Osteoblast (primary cell): ENCODE measurements at regions not wholly inside any gene's neighbourhood (a gene's known extent, or its start where the extent isn't known, plus 50 kb on each side); places are given as distances from the start of the nearest gene placed in this dataset.

Experiments
- DNase-seq: peaks from one replicate; pipeline ENCODE4 v3.0.0; 2011; ENCODE audit warnings: low spot score, mixed read lengths; ENCODE audit not compliant: insufficient read length; ENCODE audit errors: missing footprints
- H2AFZ ChIP-seq: 2 replicates; pipeline ENCODE4 v1.6.0; 2011; ENCODE audit warnings: mild to moderate bottlenecking, low read length
- H3K27ac ChIP-seq: 2 replicates; pipeline ENCODE4 v1.5.1; 2011; ENCODE audit warnings: mild to moderate bottlenecking, low read depth, low read length, moderate library complexity
- H3K27me3 ChIP-seq: 2 replicates; pipeline ENCODE4 v1.6.0; 2012; ENCODE audit warnings: mild to moderate bottlenecking, control low read depth, inconsistent platforms, low read length, moderate library complexity; ENCODE audit not compliant: insufficient read depth
- H3K36me3 ChIP-seq: 2 replicates; pipeline ENCODE4 v1.5.1; 2011; ENCODE audit warnings: mild to moderate bottlenecking, low read length, control low read depth, moderate library complexity; ENCODE audit not compliant: insufficient read depth
- H3K4me1 ChIP-seq: 2 replicates; pipeline ENCODE4 v1.5.1; 2011; ENCODE audit warnings: mild to moderate bottlenecking, low read length, control low read depth, moderate library complexity; ENCODE audit not compliant: insufficient read depth
- H3K4me2 ChIP-seq: 2 replicates; pipeline ENCODE4 v1.6.0; 2011; ENCODE audit warnings: mild to moderate bottlenecking, low read length; ENCODE audit not compliant: insufficient read depth
- H3K4me3 ChIP-seq: fragments of 200-600 bp; sonication (generic); 3 replicates; pipeline ENCODE4 v1.5.1; 2012; ENCODE audit warnings: mild to moderate bottlenecking, low read length, inconsistent platforms; ENCODE audit not compliant: insufficient read depth
- H3K79me2 ChIP-seq: 2 replicates; pipeline ENCODE4 v1.6.0; 2012; ENCODE audit warnings: mild to moderate bottlenecking, low read length, control low read depth, inconsistent platforms; ENCODE audit not compliant: insufficient read depth
- H3K9me3 ChIP-seq: 2 replicates; pipeline ENCODE4 v1.5.1; 2011; ENCODE audit warnings: low read depth, low read length, control low read depth
- H4K20me1 ChIP-seq: 2 replicates; pipeline ENCODE4 v1.6.0; 2012; ENCODE audit warnings: mild to moderate bottlenecking, low read length, control low read depth; ENCODE audit not compliant: insufficient read depth
- TF ChIP-seq, protein P1 (sequence below): IDR thresholded peaks from 2 replicates; pipeline ENCODE4 v1.5.1; 2011; ENCODE audit warnings: mild to moderate bottlenecking, low read depth, low read length, moderate library complexity; ENCODE audit errors: extremely low read depth

DNA sequence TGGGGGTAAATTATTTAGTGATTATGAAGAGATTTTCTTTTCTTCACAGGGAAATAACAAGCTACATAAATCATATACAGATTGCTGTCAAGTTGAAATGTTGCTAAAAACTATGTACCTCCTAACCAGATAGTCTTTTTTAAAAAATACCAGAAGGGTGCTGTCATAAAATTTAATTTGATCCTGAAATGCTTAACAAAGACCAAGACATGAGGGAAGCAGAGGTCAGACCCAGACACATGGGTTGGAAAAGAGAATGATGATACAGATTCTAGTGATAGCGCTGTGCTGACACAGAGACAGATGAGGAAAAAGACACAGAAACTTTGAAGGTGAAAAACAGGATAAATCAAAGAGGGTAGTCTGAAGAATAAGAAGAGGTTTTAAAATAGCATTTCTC is 573.1 kb downstream of the HACE1 start:
- no peaks in the 10 kb centered on the region for H3K4me1 ChIP-seq
- H2AFZ ChIP-seq: no peak overlapping the region
- TF ChIP-seq, protein P1, sequence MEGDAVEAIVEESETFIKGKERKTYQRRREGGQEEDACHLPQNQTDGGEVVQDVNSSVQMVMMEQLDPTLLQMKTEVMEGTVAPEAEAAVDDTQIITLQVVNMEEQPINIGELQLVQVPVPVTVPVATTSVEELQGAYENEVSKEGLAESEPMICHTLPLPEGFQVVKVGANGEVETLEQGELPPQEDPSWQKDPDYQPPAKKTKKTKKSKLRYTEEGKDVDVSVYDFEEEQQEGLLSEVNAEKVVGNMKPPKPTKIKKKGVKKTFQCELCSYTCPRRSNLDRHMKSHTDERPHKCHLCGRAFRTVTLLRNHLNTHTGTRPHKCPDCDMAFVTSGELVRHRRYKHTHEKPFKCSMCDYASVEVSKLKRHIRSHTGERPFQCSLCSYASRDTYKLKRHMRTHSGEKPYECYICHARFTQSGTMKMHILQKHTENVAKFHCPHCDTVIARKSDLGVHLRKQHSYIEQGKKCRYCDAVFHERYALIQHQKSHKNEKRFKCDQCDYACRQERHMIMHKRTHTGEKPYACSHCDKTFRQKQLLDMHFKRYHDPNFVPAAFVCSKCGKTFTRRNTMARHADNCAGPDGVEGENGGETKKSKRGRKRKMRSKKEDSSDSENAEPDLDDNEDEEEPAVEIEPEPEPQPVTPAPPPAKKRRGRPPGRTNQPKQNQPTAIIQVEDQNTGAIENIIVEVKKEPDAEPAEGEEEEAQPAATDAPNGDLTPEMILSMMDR: no peak
- no peak overlapping the region for H3K27ac ChIP-seq
- H4K20me1 ChIP-seq: no peaks in the 10 kb centered on the region
- no peak overlapping the region for H3K4me3 ChIP-seq
- H3K79me2 ChIP-seq: no peaks in the 10 kb centered on the region
- no peak overlapping the region for H3K4me2 ChIP-seq
- no peaks in the 10 kb centered on the region for H3K36me3 ChIP-seq
- no peaks in the 10 kb centered on the region for H3K27me3 ChIP-seq
- H3K9me3 ChIP-seq: peaks cover 3% of the 10 kb centered on the region
- no peak for DNase-seq

DNA sequence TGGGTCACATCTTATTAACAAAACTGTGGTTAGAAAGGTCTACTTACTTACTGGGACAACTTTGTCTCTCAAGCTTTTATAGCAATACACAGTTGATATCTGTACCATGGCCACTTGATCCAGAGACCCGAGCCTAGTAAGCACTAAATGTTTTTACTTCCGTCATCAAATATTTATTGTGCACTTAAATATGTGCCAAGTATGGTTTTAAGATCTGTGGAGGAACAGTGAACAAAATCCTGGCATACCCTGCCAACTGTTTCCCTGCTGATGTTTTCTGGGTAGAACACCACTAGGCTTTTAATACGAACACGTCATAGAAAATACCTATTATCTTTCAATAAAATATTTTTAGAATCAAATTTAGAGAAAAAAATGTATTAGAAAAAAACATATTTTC is 574.8 kb downstream of the HACE1 start:
- DNase-seq: peak; percentile 59
- H3K4me3 ChIP-seq: no peak overlapping the region
- H3K27me3 ChIP-seq: no peaks in the 10 kb centered on the region
- peaks cover 3% of the 10 kb centered on the region for H3K9me3 ChIP-seq
- H3K79me2 ChIP-seq: no peaks in the 10 kb centered on the region
- no peak overlapping the region for H3K4me2 ChIP-seq
- no peak overlapping the region for H3K27ac ChIP-seq
- no peak overlapping the region for H2AFZ ChIP-seq
- TF ChIP-seq, protein P1: no peak
- no peaks in the 10 kb centered on the region for H3K36me3 ChIP-seq
- H3K4me1 ChIP-seq: no peaks in the 10 kb centered on the region
- no peaks in the 10 kb centered on the region for H4K20me1 ChIP-seq

DNA sequence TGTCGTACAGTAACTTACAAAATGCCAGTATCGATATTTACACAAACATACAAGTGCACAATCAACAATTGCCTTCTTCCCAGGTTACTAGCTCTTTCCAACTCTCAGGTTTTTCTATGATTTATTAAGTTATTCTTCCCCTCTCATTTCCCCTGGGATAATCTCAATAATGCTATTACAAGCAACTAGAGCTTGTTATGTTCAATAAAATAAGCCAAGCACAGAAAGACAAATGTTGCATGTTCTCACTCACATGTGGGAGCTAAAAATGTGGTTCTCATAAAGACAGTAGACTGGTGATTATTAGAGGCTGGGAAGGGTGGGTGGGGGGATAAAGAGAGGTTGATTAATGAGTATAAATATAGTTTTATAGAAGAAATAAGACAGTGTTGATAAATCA is 577.1 kb downstream of the HACE1 start:
- Histone ChIP-seq H3K79me2 (no peaks in the 10 kb centered on the region), H2AFZ (no peak overlapping the region), H3K27ac (no peak overlapping the region), H3K4me3 (no peak overlapping the region), H3K27me3 (no peaks in the 10 kb centered on the region), H3K4me2 (no peak overlapping the region), H3K36me3 (no peaks in the 10 kb centered on the region), H3K4me1 (no peaks in the 10 kb centered on the region), H4K20me1 (no peaks in the 10 kb centered on the region), H3K9me3 (peaks cover 3% of the 10 kb centered on the region)
- no peak for DNase-seq
- TF ChIP-seq, protein P1: no peak

DNA sequence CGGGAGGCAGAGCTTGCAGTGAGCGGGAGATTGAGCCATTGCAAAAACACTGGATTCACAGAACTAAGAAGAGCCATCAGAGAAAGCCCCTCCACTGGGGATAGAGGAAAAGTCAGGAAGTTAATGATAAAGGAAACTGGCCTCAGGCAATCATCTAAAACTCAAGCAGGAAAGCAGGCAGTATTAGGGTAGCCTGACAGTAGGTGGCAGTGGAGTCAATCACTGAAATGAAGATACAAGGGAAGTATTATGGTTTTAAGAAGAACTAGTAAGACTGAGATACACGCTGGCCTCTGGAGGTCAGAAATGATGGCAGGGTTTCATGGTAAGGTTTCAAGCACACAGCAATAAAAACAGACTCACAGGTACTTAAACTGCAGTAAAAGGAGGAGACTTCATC is 578.3 kb downstream of the HACE1 start:
- TF ChIP-seq, protein P1: no peak
- peak; percentile 3 for DNase-seq
- Histone ChIP-seq H3K79me2 (no peaks in the 10 kb centered on the region), H3K36me3 (no peaks in the 10 kb centered on the region), H4K20me1 (no peaks in the 10 kb centered on the region), H3K4me1 (no peaks in the 10 kb centered on the region), H3K4me2 (no peak overlapping the region), H2AFZ (no peak overlapping the region), H3K27ac (no peak overlapping the region), H3K4me3 (no peak overlapping the region), H3K27me3 (no peaks in the 10 kb centered on the region), H3K9me3 (peaks cover 3% of the 10 kb centered on the region)
